ENCODE measurements at regions not wholly inside any gene's neighbourhood (a gene's known extent, or its start where the extent isn't known, plus 50 kb on each side); places are given as distances from the start of the nearest gene placed in this dataset.
"Not testable (repeated sequence)": the region's sequence is repeated elsewhere in the genome, so short reads cannot be mapped to it uniquely, and the experiment has no call there.

DNA sequence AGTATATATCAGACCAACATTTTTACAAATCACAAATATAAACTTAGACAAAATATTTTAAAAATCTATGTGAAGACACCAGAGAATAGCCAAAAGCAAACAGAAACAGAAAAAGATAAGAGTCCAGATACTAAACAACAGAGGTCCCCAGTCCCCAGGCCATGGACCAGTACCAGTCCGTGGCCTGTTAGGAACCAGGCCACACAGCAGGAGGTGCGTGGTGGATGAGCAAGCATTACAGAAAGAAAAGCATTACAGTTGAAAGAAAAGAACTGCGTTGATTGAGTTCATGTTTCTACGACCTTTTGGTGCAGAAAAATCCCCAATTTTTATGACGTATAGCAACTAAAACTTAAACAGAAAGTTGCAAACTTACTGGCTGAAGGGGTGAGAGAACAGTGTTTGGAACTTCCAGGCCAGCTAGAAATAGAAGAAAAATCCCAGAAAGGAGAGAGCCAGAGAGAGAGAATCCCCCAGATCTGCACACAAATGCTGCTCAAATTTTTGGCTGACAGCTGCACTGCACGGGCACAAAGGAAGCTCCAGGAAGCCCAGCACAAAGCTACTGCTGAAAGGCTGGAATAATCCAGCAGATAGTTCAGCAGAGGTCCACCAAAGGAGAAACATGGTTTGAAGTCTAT, 159.6 kb upstream of the C14orf180 start:
- TF ChIP-seq TARDBP (IDR thresholded peaks at IDR 0.05) (no peak), ELF4 (IDR thresholded peaks at IDR 0.05) (no peak), SP1 (IDR thresholded peaks at IDR 0.05) (no peak), FOXK2 (IDR thresholded peaks at IDR 0.05) (no peak)
- DNase-seq (ENCODE audit: extremely low spot score), result no peak
- ChIA-PET POLR2A (no interaction called here), CTCF (no interaction called here)

DNA sequence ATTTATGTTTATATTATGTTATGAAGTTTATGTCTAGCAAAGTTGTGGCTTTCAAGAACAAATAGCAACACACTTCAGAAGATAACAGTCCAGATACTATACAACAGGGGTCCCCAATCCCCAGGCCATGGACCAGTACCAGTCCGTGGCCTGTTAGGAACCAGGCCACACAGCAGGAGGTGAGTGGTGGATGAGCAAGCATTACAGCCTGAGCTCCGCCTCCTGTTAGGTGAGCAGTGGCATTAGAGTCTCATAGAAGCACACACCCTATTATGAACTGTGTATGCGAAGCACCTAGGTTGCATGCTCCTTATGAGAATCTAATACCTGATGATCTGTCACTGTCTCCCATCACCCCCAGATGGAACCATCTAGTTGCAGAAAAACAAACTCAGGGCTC, 159.0 kb upstream of the C14orf180 start:
- CTCF ChIA-PET; DNase-seq (ENCODE audit: extremely low spot score); POLR2A ChIA-PET: not testable (repeated sequence)

DNA sequence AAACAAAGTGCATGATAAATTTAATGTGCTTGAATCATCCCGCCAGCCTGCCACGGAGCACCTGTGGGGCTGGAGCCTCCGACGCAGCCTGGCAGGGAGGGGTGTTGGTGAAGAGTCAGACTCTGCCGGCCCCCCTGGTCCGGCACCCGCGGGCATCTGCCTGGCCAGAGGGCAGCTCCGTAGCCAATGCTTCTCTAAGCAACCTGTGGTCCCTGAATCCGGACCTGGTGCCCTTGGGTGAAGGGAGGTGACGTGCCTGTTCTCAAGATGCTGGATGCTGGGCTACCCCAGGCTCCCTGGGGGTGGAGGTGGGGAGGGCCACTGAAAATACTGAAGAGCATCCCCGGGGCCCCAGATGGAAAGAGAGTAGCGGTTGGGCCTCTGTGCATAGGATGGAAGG, 158.6 kb upstream of the C14orf180 start:
- no peak for TF ChIP-seq CTBP1 (IDR thresholded peaks at IDR 0.05; ENCODE audit: borderline replicate concordance)
- no peak for TF ChIP-seq BHLHE40 (IDR thresholded peaks at IDR 0.05; ENCODE audit: borderline replicate concordance)
- TF ChIP-seq SP1 (IDR thresholded peaks at IDR 0.05), result no peak
- no peak for TF ChIP-seq TARDBP (IDR thresholded peaks at IDR 0.05)
- no peak for TF ChIP-seq FOXK2 (IDR thresholded peaks at IDR 0.05)
- ChIA-PET POLR2A (no interaction called here), CTCF (no interaction called here)
- no peak for DNase-seq (ENCODE audit: extremely low spot score)

DNA sequence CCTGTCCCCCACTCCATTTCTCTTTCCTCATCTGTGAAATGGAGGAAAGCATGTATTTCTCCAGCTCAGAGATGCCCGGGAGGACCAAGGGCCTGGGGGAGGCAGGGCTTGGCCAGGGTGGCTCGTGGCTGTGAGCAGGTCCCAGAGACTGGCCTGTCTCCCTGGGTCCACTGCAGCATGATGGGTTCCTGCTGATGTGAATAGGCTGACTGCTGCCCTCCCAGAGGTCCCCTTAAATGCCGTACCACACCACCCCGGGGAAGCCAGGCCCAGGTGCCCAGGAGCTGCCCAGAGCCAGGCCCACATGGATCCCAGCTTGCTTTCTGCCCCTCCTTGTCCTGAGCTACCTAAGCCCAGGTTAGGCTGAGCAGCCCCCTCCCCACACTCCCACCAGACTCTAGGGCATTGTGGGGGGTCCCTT, 158.2 kb upstream of the C14orf180 start:
- no peak for DNase-seq (ENCODE audit: extremely low spot score)
- CTCF ChIA-PET, result no interaction called here
- POLR2A ChIA-PET, result no interaction called here
- no peak for TF ChIP-seq LEF1 (IDR thresholded peaks at IDR 0.05; ENCODE audit: borderline replicate concordance)
- TF ChIP-seq TARDBP (IDR thresholded peaks at IDR 0.05), result no peak
- TF ChIP-seq SUZ12 (IDR thresholded peaks at IDR 0.05), result no peak
- no peak for TF ChIP-seq FOXK2 (IDR thresholded peaks at IDR 0.05)
- TF ChIP-seq FOXA1 (IDR thresholded peaks at IDR 0.05), result no peak
- TF ChIP-seq CTBP1 (IDR thresholded peaks at IDR 0.05; ENCODE audit: borderline replicate concordance), result no peak
- no peak for TF ChIP-seq FOXM1 (IDR thresholded peaks at IDR 0.05; ENCODE audit: borderline replicate concordance)
- TF ChIP-seq BHLHE40 (IDR thresholded peaks at IDR 0.05; ENCODE audit: borderline replicate concordance), result no peak
- no peak for TF ChIP-seq ELF4 (IDR thresholded peaks at IDR 0.05)
- no peak for TF ChIP-seq NFRKB (IDR thresholded peaks at IDR 0.05)
- TF ChIP-seq SP1 (IDR thresholded peaks at IDR 0.05), result no peak
- TF ChIP-seq HDGF (IDR thresholded peaks at IDR 0.05; ENCODE audit: borderline replicate concordance), result no peak
- TF ChIP-seq ARNT (IDR thresholded peaks at IDR 0.05), result no peak
- TF ChIP-seq, protein P1, sequence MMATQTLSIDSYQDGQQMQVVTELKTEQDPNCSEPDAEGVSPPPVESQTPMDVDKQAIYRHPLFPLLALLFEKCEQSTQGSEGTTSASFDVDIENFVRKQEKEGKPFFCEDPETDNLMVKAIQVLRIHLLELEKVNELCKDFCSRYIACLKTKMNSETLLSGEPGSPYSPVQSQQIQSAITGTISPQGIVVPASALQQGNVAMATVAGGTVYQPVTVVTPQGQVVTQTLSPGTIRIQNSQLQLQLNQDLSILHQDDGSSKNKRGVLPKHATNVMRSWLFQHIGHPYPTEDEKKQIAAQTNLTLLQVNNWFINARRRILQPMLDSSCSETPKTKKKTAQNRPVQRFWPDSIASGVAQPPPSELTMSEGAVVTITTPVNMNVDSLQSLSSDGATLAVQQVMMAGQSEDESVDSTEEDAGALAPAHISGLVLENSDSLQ (IDR thresholded peaks at IDR 0.05), result no peak
- no peak for TF ChIP-seq ZNF384 (IDR thresholded peaks at IDR 0.05)
- no peak for TF ChIP-seq L3MBTL2 (conservative IDR thresholded peaks at IDR 0.05)

- ChIA-PET CTCF (no interaction called here), POLR2A (no interaction called here)
- TF ChIP-seq TARDBP (IDR thresholded peaks at IDR 0.05) (no peak), ELF4 (IDR thresholded peaks at IDR 0.05) (no peak), FOXM1 (IDR thresholded peaks at IDR 0.05; ENCODE audit: borderline replicate concordance) (no peak), BHLHE40 (IDR thresholded peaks at IDR 0.05; ENCODE audit: borderline replicate concordance) (no peak), SP1 (IDR thresholded peaks at IDR 0.05) (no peak), L3MBTL2 (conservative IDR thresholded peaks at IDR 0.05) (no peak), SUZ12 (IDR thresholded peaks at IDR 0.05) (no peak), FOXA1 (IDR thresholded peaks at IDR 0.05) (no peak), NFRKB (IDR thresholded peaks at IDR 0.05) (no peak), CTBP1 (IDR thresholded peaks at IDR 0.05; ENCODE audit: borderline replicate concordance) (no peak)
- TF ChIP-seq, protein P1 (IDR thresholded peaks at IDR 0.05), result no peak
- no peak for DNase-seq (ENCODE audit: extremely low spot score)
These were observed 157.4 kb upstream of the C14orf180 start for GRCh38 chr14:104421892-104422828.

DNA sequence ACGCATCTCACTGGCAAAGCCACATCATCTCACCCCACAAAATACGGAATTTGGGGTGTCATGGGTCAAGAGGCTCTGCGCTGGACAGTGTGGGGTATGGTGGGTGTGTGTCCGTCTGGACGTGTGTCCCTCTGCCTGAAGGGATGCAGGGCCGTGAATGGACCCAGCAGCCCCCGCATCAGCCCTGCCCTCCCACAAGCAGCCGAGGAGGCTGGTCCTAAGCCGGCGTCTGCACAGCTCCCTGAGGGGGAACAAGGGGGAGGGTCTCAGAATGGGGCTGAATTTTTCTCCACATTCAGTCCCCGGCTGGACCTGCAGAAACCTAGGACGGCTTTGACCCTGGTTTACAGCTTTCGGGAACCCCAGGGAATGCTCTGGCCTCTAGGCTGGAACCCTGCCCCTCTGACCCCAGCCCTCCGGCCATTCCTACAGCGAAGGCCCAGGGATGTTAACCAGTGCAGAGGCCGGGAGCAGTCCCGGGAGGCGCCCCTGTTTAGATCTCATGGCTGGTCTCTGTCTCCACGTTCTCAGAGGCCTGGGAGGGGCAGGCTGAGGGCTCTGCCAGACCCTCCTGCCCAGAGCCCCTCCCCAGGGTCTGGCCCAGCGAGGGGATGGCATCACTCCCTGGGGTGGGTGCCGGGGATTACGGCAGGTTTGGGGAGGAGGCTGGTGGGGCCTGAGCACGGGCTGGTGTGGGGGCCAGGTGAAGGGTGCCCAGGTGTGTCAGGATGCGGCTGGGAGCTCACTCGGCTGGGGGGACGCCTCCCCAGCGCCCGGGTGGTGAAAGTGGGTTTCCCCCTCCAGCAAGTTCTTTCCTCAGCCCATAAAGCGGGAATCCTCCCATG, 156.5 kb upstream of the C14orf180 start:
- TF ChIP-seq NFRKB (IDR thresholded peaks at IDR 0.05), result no peak
- TF ChIP-seq ARNT (IDR thresholded peaks at IDR 0.05), result no peak
- TF ChIP-seq FOXK2 (IDR thresholded peaks at IDR 0.05), result no peak
- TF ChIP-seq L3MBTL2 (conservative IDR thresholded peaks at IDR 0.05), result no peak
- no peak for TF ChIP-seq ZNF384 (IDR thresholded peaks at IDR 0.05)
- no peak for TF ChIP-seq CTBP1 (IDR thresholded peaks at IDR 0.05; ENCODE audit: borderline replicate concordance)
- no peak for TF ChIP-seq ELF4 (IDR thresholded peaks at IDR 0.05)
- TF ChIP-seq FOXA1 (IDR thresholded peaks at IDR 0.05), result no peak
- no peak for TF ChIP-seq HDGF (IDR thresholded peaks at IDR 0.05; ENCODE audit: borderline replicate concordance)
- TF ChIP-seq SP1 (IDR thresholded peaks at IDR 0.05), result no peak
- no peak for TF ChIP-seq LEF1 (IDR thresholded peaks at IDR 0.05; ENCODE audit: borderline replicate concordance)
- no peak for TF ChIP-seq SUZ12 (IDR thresholded peaks at IDR 0.05)
- no peak for TF ChIP-seq TARDBP (IDR thresholded peaks at IDR 0.05)
- TF ChIP-seq, protein P1 (IDR thresholded peaks at IDR 0.05), result no peak
- TF ChIP-seq BHLHE40 (IDR thresholded peaks at IDR 0.05; ENCODE audit: borderline replicate concordance), result no peak
- TF ChIP-seq FOXM1 (IDR thresholded peaks at IDR 0.05; ENCODE audit: borderline replicate concordance), result no peak
- ChIA-PET POLR2A (no interaction called here), CTCF (no interaction called here)
- no peak for DNase-seq (ENCODE audit: extremely low spot score)

Data from HEK293T (cell line).